Tibial nerve (tissue), 3 donors: ENCODE measurements at regions not wholly inside any gene's neighbourhood (a gene's known extent, or its start where the extent isn't known, plus 50 kb on each side); places are given as distances from the start of the nearest gene placed in this dataset.

Source experiments
- POLR2A ChIP-seq, 2 donors: fragments of 450-650 bp; IDR thresholded peaks; one replicate each; pipeline ENCODE4 v1.6.1; 2017; ENCODE audit warnings: antibody characterized with exemption in 2 of 2, mild to moderate bottlenecking in 2 of 2, moderate library complexity in 2 of 2
- TF ChIP-seq, protein P1 (sequence below), 5 experiments: fragments of 200-600 bp in 3 of 5; fragments of 450-650 bp in 2 of 5; sonication (generic) in 3 of 5; IDR thresholded peaks; one replicate each; pipeline ENCODE4 v1.5.1; 2016 to 2019; ENCODE audit warnings: antibody characterized with exemption in 5 of 5, mild to moderate bottlenecking in 3 of 5, moderate library complexity in 2 of 5

DNA sequence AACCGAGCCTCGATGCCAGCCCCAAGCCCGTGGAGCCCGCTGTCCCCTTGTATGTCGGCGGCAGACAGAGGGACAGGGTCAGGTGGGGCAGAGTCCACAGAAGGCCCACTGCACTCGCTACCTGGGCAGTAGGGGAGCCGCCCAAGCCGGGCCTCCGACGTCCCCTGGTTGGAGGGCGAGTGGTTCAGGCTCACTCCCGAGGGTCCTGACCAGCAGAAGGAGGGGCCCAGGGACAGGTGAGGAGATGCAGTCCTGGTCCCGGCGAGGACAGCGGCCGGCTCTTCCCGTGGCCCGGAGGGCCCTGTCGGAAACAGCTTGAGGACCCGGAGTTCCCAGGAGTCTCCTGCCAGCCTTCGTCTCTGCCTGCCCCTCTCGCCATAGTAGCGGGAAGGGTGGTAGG lies 216.7 kb upstream of the SFSWAP start:
- TF ChIP-seq, protein P1, sequence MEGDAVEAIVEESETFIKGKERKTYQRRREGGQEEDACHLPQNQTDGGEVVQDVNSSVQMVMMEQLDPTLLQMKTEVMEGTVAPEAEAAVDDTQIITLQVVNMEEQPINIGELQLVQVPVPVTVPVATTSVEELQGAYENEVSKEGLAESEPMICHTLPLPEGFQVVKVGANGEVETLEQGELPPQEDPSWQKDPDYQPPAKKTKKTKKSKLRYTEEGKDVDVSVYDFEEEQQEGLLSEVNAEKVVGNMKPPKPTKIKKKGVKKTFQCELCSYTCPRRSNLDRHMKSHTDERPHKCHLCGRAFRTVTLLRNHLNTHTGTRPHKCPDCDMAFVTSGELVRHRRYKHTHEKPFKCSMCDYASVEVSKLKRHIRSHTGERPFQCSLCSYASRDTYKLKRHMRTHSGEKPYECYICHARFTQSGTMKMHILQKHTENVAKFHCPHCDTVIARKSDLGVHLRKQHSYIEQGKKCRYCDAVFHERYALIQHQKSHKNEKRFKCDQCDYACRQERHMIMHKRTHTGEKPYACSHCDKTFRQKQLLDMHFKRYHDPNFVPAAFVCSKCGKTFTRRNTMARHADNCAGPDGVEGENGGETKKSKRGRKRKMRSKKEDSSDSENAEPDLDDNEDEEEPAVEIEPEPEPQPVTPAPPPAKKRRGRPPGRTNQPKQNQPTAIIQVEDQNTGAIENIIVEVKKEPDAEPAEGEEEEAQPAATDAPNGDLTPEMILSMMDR (IDR thresholded peaks at IDR 0.05): no peak
- no peak for TF ChIP-seq POLR2A (IDR thresholded peaks at IDR 0.05)
